ENCODE measurements at regions not wholly inside any gene's neighbourhood (a gene's known extent, or its start where the extent isn't known, plus 50 kb on each side); places are given as distances from the start of the nearest gene placed in this dataset.

GRCh38 chr5:82699737-82700136, 377.5 kb downstream of the TMEM167A start:
- DNase-seq (ENCODE audit: low read depth) = no peak

- DNase-seq (ENCODE audit: low read depth) = no peak
Measured at GRCh38 chr5:82698026-82698425, 379.2 kb downstream of the TMEM167A start.

GRCh38 chr5:82694711-82695285, 382.4 kb downstream of the TMEM167A start:
- no peak for DNase-seq (ENCODE audit: low read depth)

- DNase-seq (ENCODE audit: low read depth) = no peak
Measured at GRCh38 chr5:82692826-82693225, 384.4 kb downstream of the TMEM167A start.

- DNase-seq (ENCODE audit: low read depth) = no peak
Measured at GRCh38 chr5:82684659-82685058, 392.5 kb downstream of the TMEM167A start.

- no peak for DNase-seq (ENCODE audit: low read depth)
Measured at GRCh38 chr5:82684165-82684564, 393.0 kb downstream of the TMEM167A start.

GRCh38 chr5:82679660-82680059, 397.5 kb downstream of the TMEM167A start:
- DNase-seq (ENCODE audit: low read depth) = no peak

- no peak for DNase-seq (ENCODE audit: low read depth)
Measured at GRCh38 chr5:82676661-82677060, 398.5 kb upstream of the RPS23 start.

- no peak for DNase-seq (ENCODE audit: low read depth)
Measured at GRCh38 chr5:82674671-82675070, 396.5 kb upstream of the RPS23 start.

- no peak for DNase-seq (ENCODE audit: low read depth)
Measured at GRCh38 chr5:82673057-82673809, 395.1 kb upstream of the RPS23 start.

- DNase-seq (ENCODE audit: low read depth) = no peak
Measured at GRCh38 chr5:82670692-82671091, 392.5 kb upstream of the RPS23 start.

- no peak for DNase-seq (ENCODE audit: low read depth)
Measured at GRCh38 chr5:82669720-82670119, 391.6 kb upstream of the RPS23 start.

GRCh38 chr5:82666312-82666711, 388.2 kb upstream of the RPS23 start:
- no peak for DNase-seq (ENCODE audit: low read depth)

GRCh38 chr5:82664732-82665131, 386.6 kb upstream of the RPS23 start:
- DNase-seq (ENCODE audit: low read depth) = no peak

- no peak for DNase-seq (ENCODE audit: low read depth)
Measured at GRCh38 chr5:82663225-82663624, 385.1 kb upstream of the RPS23 start.

- DNase-seq (ENCODE audit: low read depth) = no peak
Measured at GRCh38 chr5:82662340-82662739, 384.2 kb upstream of the RPS23 start.

- no peak for DNase-seq (ENCODE audit: low read depth)
Measured at GRCh38 chr5:82661933-82662332, 383.8 kb upstream of the RPS23 start.

GRCh38 chr5:82661462-82661861, 383.3 kb upstream of the RPS23 start:
- DNase-seq (ENCODE audit: low read depth) = no peak

GRCh38 chr5:82659115-82659514, 381.0 kb upstream of the RPS23 start:
- no peak for DNase-seq (ENCODE audit: low read depth)

GRCh38 chr5:82657033-82657699, 379.0 kb upstream of the RPS23 start:
- DNase-seq (ENCODE audit: low read depth) = no peak

- DNase-seq (ENCODE audit: low read depth) = no peak
Measured at GRCh38 chr5:82656341-82656761, 378.2 kb upstream of the RPS23 start.

GRCh38 chr5:82655078-82655477, 376.9 kb upstream of the RPS23 start:
- DNase-seq (ENCODE audit: low read depth) = no peak

GRCh38 chr5:82649943-82650342, 371.8 kb upstream of the RPS23 start:
- no peak for DNase-seq (ENCODE audit: low read depth)
